Vagina (tissue), 2 donors: ENCODE measurements at regions not wholly inside any gene's neighbourhood (a gene's known extent, or its start where the extent isn't known, plus 50 kb on each side); places are given as distances from the start of the nearest gene placed in this dataset.

ENCODE experiments used
- POLR2AphosphoS5 ChIP-seq, 2 donors: sonication (generic); formaldehyde crosslinking; IDR thresholded peaks; one replicate each; pipeline ENCODE4 v1.9.0; 2017; ENCODE audit warnings: antibody characterized with exemption in 2 of 2, mild to moderate bottlenecking in 2 of 2, low read depth in 1 of 2; ENCODE audit not compliant: insufficient read depth in 1 of 2
- TF ChIP-seq, protein P1 (sequence below), 3 experiments: fragments of 450-650 bp in 2 of 3; fragments of 200-600 bp in 1 of 3; sonication (generic) in 1 of 3; IDR thresholded peaks; one replicate each; pipeline ENCODE4 v1.5.1; 2017 to 2019; ENCODE audit warnings: antibody characterized with exemption in 3 of 3, mild to moderate bottlenecking in 2 of 3, moderate library complexity in 2 of 3

DNA sequence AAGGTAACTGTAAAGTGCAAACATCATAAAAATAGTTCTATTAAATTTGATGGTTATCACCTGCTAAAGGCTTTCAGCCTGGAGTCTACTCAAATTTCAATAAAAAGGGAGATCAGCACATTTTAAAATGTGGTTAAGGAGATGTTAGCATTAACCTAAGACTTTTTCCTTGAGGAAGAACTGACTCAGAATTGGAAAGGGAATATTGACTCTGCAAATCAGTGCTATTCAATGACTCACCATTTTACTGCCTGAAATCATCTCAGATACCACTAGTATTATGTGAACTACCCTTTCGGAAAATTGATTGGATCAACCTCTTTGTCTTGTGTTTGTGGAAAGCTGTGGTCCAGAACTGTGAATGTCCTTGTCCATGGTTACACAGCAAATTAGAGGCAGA lies 113.3 kb downstream of the ADRB2 start:
- TF ChIP-seq, protein P1, sequence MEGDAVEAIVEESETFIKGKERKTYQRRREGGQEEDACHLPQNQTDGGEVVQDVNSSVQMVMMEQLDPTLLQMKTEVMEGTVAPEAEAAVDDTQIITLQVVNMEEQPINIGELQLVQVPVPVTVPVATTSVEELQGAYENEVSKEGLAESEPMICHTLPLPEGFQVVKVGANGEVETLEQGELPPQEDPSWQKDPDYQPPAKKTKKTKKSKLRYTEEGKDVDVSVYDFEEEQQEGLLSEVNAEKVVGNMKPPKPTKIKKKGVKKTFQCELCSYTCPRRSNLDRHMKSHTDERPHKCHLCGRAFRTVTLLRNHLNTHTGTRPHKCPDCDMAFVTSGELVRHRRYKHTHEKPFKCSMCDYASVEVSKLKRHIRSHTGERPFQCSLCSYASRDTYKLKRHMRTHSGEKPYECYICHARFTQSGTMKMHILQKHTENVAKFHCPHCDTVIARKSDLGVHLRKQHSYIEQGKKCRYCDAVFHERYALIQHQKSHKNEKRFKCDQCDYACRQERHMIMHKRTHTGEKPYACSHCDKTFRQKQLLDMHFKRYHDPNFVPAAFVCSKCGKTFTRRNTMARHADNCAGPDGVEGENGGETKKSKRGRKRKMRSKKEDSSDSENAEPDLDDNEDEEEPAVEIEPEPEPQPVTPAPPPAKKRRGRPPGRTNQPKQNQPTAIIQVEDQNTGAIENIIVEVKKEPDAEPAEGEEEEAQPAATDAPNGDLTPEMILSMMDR (IDR thresholded peaks at IDR 0.05), result no peak
- no peak for TF ChIP-seq POLR2AphosphoS5 (IDR thresholded peaks at IDR 0.05; ENCODE audit: insufficient read depth in 1 of 2, low read depth in 1 of 2)
